ENCODE measurements at regions not wholly inside any gene's neighbourhood (a gene's known extent, or its start where the extent isn't known, plus 50 kb on each side); places are given as distances from the start of the nearest gene placed in this dataset.

DNA sequence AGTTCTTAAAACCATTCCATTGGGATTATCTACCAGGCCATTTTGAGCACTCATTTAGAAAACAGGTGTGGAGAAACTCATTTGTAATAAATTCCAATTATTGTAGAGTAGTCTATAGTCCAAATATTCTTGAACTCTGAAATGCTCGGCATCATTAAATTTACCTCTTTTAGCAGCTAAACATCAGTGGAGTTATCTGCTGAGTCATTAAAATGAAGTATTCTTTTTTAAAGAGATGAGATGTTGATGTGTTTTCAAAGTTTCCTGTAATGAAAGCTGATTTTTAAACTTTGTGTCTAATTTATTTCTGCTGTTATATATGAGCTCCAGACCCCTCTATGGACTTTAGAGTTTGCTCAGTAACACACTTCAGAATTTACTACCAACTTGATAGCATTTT, 1635.2 kb downstream of the SUCLG1 start:
- TF ChIP-seq, protein P1, sequence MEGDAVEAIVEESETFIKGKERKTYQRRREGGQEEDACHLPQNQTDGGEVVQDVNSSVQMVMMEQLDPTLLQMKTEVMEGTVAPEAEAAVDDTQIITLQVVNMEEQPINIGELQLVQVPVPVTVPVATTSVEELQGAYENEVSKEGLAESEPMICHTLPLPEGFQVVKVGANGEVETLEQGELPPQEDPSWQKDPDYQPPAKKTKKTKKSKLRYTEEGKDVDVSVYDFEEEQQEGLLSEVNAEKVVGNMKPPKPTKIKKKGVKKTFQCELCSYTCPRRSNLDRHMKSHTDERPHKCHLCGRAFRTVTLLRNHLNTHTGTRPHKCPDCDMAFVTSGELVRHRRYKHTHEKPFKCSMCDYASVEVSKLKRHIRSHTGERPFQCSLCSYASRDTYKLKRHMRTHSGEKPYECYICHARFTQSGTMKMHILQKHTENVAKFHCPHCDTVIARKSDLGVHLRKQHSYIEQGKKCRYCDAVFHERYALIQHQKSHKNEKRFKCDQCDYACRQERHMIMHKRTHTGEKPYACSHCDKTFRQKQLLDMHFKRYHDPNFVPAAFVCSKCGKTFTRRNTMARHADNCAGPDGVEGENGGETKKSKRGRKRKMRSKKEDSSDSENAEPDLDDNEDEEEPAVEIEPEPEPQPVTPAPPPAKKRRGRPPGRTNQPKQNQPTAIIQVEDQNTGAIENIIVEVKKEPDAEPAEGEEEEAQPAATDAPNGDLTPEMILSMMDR (optimal IDR thresholded peaks at IDR 0.05 in 1 of 3, IDR thresholded peaks at IDR 0.05 in 1 of 3, conservative IDR thresholded peaks at IDR 0.05 in 1 of 3; ENCODE audit: extremely low read depth in 1 of 3, insufficient read depth in 2 of 3, low read length in 3 of 3) = no peak
- TF ChIP-seq EZH2 (IDR thresholded peaks at IDR 0.05; ENCODE audit: low read length) = no peak
